ENCODE measurements at regions not wholly inside any gene's neighbourhood (a gene's known extent, or its start where the extent isn't known, plus 50 kb on each side); places are given as distances from the start of the nearest gene placed in this dataset.
"Not testable (repeated sequence)": the region's sequence is repeated elsewhere in the genome, so short reads cannot be mapped to it uniquely, and the experiment has no call there.

- DNase-seq, result not testable (repeated sequence)
These were observed 198.2 kb upstream of the APCDD1 start for GRCh38 chr18:10256276-10256675.

DNA sequence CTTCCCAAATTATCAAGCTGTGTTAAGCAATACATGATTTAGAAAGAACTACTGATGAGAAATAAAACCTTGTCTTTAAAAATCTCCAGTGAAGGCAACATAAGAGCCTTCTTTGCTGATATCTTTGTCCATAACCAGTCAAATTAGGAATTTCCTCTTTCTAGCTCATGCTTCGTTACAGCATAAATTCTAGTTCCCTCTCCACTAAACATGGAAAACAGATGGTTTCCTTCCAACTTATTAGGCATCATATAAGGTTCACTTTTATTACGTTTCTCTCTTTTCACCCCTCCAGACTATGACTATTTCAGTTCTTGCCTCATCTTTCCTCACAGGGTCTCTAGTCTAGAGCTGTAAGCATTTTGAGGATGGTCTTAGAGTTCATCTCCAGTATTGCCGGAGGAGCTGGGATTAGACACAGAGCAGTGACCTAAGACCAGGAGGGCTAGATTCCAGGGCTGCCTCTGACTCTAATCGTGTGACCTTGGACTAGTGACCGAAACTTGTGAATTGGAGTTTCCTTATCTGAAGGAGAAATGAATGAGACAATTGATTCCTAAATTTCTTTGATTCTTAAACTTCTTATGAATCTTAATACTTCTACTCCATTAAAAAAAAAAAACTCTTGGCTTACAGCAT is 195.5 kb upstream of the APCDD1 start:
- no peak for DNase-seq

- DNase-seq, result no peak
These were observed 194.5 kb upstream of the APCDD1 start for GRCh38 chr18:10259901-10260300.

GRCh38 chr18:10261344-10262276 is 192.8 kb upstream of the APCDD1 start:
- no peak for DNase-seq

DNA sequence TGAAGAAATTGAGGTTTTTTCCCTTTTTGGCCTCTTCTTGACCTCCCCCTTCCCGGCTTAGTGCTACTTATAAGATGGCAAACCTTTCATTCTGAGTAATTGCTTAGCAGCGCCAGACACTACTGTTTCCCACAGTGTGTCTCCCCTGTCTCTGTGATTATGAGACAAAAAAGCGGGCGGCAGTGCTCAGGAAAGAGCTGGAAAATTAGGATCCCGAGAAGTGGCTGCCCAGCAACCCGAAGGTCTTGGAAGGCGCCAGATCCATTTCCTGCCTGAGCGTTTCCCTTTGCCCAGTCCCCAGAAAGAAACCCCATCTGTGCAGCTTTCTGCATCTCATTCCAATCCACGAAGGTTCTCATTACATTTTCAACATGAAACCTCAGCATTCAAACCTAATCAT is 191.9 kb upstream of the APCDD1 start:
- DNase-seq, result no peak

GRCh38 chr18:10264260-10264659 is 190.2 kb upstream of the APCDD1 start:
- DNase-seq, result no peak

GRCh38 chr18:10265560-10266333 is 188.7 kb upstream of the APCDD1 start:
- no peak for DNase-seq

GRCh38 chr18:10266334-10266590 is 188.2 kb upstream of the APCDD1 start:
- no peak for DNase-seq

DNA sequence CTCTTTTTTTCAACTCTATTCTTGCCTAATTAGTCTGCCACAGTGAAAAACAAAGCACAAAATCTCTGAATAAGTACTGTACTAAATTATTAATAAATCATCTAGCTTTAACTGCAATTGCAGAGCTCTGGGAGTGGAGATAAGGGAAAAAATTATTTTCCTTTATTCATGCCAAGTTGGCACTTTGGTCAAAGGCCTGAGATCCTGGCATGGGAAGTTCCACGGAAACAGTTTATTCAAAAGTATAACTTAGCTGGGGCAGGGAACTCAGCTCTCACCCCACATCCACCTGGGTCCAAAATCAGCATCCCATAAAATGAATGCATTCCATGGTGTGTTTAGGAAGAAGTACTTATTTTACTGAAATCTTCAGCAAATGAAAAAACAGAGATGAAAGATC is 185.2 kb upstream of the APCDD1 start:
- no peak for DNase-seq

DNA sequence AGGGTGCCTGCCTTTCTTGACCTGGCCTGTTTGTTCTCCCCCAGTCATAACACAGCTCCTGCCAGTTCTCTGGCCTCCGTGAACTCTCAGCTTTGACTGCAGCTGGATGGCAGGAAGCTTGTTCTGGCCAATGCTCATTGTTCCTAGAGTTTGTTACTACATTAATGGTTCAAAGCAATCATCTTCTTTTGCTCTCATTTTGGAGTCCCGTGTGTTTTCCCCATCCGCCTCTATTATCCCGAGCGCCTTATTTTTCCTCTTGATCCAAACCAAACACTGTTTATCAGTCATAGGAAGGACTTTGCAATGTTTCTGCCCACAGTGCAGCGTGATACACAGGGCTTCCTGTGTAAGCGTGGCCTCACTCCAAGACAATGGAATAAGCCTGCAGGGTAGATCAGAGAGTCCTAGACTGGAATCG is 184.3 kb upstream of the APCDD1 start:
- DNase-seq, result no peak

- DNase-seq, result no peak
These were observed 183.0 kb upstream of the APCDD1 start for GRCh38 chr18:10271481-10271880.

- no peak for DNase-seq
These were observed 180.1 kb upstream of the APCDD1 start for GRCh38 chr18:10274301-10274700.

- no peak for DNase-seq
These were observed 178.9 kb upstream of the APCDD1 start for GRCh38 chr18:10275486-10275885.

DNA sequence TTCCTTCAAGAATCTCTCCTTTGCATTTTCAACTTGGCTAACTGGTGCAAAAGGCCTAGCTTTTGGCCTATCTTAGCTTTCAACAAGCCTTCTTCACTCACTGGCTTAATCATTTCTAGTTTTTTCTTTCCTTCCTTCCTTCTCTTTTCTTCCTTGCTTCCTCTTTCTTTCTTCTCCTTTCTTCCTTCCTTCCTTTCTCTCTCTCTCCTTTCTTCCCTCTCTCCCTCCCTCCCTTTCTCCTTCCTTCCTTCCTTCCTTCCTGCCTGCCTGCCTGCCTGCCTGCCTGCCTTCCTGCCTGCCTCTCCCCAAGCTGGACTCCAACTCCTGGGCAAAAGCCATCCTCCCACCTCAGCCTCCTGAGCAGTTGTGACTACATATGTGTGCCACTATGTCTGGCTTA is 176.2 kb upstream of the APCDD1 start:
- DNase-seq, result no peak

- no peak for DNase-seq
These were observed 175.0 kb upstream of the APCDD1 start for GRCh38 chr18:10279471-10279870.

DNA sequence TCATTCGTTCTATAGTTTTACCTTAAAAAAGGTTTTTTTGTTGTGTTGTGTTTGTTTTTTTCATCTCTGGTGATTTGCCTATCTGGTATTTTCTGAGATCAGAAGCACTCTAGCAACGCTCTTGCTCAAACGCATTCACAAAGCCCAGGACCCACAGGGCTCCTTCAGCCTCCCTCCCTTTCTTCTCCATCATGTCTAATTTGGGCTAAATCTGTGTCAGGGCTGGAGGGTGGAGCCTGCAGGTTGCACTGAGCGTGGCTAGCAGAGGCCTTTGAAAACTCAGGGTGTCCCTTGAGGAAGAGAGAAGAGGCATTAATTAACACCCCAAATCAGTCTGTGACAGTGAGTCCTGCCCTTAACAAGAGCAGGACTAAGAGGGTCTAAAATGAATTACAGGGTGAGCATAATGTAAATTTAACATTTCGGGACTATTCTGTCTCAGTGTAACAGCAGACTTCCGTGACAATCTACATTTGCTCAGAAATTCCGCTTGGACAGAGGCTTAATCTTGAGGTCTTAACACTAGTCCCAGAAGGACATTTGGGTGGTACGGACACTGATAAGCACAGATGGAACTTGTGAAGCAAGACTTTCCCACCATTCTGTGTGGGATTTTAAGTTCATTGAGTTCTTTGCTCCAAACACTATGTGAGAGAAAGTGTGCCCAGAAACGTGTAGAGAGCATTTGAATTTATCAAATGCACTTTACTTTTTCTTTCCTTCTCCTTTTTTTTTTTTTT is 174.4 kb upstream of the APCDD1 start:
- DNase-seq, result no peak

GRCh38 chr18:10284540-10285282 is 169.7 kb upstream of the APCDD1 start:
- DNase-seq, result no peak

DNA sequence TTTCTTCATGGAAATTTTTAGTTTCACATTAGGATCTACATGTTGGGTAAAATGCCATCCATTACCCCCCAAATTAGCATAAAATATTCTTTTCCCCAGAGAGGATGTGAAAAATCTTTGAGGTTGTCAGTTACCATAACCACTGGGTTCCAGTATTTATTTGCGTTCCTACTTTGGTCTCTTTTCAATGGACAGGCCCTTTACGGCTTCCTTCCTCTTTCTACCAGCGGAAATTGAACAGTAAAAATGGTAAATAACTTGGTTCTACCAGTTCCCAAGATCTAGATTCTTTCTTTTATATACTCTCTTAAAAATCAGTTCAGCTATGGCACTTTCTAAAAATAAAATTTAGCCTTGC is 169.2 kb upstream of the APCDD1 start:
- DNase-seq, result no peak

DNA sequence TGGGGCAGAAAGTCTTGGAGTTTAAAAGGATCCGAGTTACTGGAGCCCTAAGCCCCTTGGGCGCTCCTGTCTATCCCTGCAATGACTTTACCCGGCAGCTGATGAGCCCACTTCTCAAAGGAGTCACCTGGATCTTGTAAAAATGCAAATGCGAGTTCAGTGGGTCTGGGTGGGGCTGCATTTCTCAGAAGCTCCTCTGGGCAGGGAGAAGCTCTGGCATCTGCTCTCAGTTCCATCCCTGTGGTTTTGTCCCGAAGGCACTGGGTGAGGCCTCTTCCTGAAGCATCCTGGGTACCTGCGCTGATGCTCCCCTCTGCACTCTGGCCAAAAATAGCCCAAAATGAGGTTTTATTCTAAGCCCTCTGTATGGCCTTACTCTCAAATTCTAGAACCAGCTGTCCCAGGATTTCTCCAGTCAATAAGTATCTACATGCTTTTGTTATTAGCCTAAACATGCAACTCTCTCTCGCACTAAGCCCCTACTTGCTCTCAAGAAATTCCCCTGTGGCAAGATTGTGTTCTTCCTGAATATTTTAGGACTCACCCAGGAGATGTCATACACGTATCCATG is 167.8 kb upstream of the APCDD1 start:
- no peak for DNase-seq

DNA sequence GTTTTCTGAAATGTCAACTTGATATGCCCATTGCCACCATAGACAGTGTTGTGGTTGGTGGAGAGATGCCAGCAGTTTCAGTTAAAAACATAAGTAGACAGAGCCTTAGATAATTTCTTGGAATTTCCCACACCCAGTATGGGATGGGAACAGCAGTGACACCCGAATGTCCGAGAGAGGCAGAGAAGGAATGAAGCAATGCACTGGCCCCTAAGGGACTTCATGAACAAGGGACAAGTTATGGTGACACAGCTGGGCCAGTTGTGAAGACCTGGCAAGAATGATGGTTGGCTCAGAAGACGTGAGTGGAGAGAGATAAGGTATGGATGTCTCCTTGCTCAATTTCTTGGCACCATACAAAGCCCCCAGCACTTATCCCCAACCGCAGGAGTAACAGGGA is 165.2 kb upstream of the APCDD1 start:
- no peak for DNase-seq

DNA sequence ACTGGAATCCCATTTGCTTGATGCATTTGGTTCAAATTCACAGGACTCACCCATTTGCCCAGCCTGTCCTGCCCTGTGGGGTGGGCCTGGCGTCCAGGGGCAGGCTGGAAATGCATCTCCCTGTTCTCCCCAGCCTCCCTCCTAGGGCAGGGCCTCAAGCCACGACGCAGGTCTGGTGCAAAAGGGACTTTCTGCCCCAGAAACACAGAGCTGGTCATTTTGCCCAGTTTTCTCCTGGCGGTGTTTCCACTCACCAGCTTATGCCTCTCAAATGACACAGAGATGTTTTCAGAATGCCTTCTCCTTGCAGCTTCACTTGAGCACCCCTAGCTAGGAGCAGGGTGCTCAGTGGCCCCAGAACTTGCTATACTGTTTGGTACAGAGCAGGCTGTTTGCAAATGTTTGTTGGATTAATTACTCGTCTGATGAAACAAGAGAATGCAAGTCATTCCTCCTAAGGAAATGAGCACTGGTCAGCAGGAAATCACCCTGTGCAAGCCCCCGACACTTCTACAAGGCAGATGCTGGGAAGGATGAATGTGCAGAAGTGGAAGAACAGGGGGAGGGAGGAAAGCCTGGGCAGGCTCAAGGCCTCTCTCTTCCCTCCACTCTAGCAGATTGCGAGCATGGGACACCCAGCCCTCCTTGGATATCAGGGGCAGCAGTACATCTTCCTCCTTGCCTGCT is 164.3 kb upstream of the APCDD1 start:
- DNase-seq, result no peak
